H1 (cell line): ENCODE measurements at regions not wholly inside any gene's neighbourhood (a gene's known extent, or its start where the extent isn't known, plus 50 kb on each side); places are given as distances from the start of the nearest gene placed in this dataset.

Source experiments
- CTCF ChIA-PET: fragments of 300-600 bp; sonication (Branson Sonifier 250); formaldehyde crosslinking; loops from one replicate; lab custom pipeline; 2021; ENCODE audit not compliant: partially characterized antibody; lab: Charles Lee
- POLR2A ChIA-PET: fragments of 300-600 bp; sonication (Branson Sonifier 250); formaldehyde crosslinking; loops from one replicate; lab custom pipeline; 2021; ENCODE audit warnings: inconsistent platforms; ENCODE audit not compliant: partially characterized antibody; lab: Charles Lee
- DNase-seq, 2 experiments: peaks; one replicate each; pipeline versions ENCODE4 v3.0.0 to v3.0.0-alpha.2; 2010 to 2022; ENCODE audit warnings: low spot score in 2 of 2, low read depth in 1 of 2, mixed read lengths in 1 of 2
- FAIRE-seq: peaks from 2 replicates; lab custom pipeline; 2011; peaks lifted over from hg19 to GRCh38; lab: Jason Lieb, UNC
- H2AFZ ChIP-seq: 2 replicates; pipeline ENCODE4 v1.8.1; 2012; ENCODE audit warnings: low read length, inconsistent platforms
- H2AK5ac ChIP-seq: 2 replicates; pipeline ENCODE4 v1.6.1; 2013; ENCODE audit warnings: low read depth, low read length
- H2BK120ac ChIP-seq: replicated peaks from 2 replicates; pipeline ENCODE3; 2013; ENCODE audit warnings: low read depth, low read length, inconsistent platforms
- H2BK12ac ChIP-seq: 2 replicates; pipeline ENCODE4 v1.6.1; 2013; ENCODE audit warnings: low read depth, low read length
- H2BK15ac ChIP-seq: 2 replicates; pipeline ENCODE4 v1.6.1; 2013; ENCODE audit warnings: low read length
- H2BK20ac ChIP-seq: 2 replicates; pipeline ENCODE4 v1.6.1; 2013; ENCODE audit warnings: low read length
- H2BK5ac ChIP-seq: 2 replicates; pipeline ENCODE4 v1.6.1; 2013; ENCODE audit warnings: low read depth, low read length
- H3K14ac ChIP-seq: 2 replicates; pipeline ENCODE4 v1.6.1; 2013; ENCODE audit warnings: inconsistent platforms; ENCODE audit not compliant: insufficient read length
- H3K18ac ChIP-seq: 2 replicates; pipeline ENCODE4 v1.6.1; 2013; ENCODE audit warnings: low read length; ENCODE audit errors: extremely low read depth
- H3K23ac ChIP-seq: 2 replicates; pipeline ENCODE4 v1.6.1; 2013; ENCODE audit warnings: inconsistent platforms; ENCODE audit not compliant: insufficient read length
- H3K23me2 ChIP-seq: 2 replicates; pipeline ENCODE4 v1.6.1; 2013; ENCODE audit warnings: low read depth, low read length
- H3K27ac ChIP-seq: 2 replicates; pipeline ENCODE4 v1.6.1; 2011; ENCODE audit warnings: low read depth, low read length, inconsistent platforms
- H3K27me3 ChIP-seq, 4 experiments: replicated peaks in 1 of 4; 1 replicate in 1 of 4; 2 replicates in 3 of 4; pipeline versions ENCODE4 v1.6.1 to v1.8.1; 2011 to 2013; ENCODE audit warnings: low read length in 3 of 4, mild to moderate bottlenecking in 3 of 4, inconsistent platforms in 2 of 4, mixed read lengths in 2 of 4, moderate library complexity in 1 of 4; ENCODE audit not compliant: control insufficient read depth in 3 of 4, insufficient read depth in 3 of 4; ENCODE audit errors: extremely low read depth in 1 of 4
- H3K36me3 ChIP-seq, 4 experiments: 2 replicates each; pipeline versions ENCODE4 v1.6.1 to v1.8.1; 2011 to 2013; ENCODE audit warnings: mild to moderate bottlenecking in 4 of 4, low read length in 3 of 4, moderate library complexity in 2 of 4, control low read depth in 1 of 4, inconsistent platforms in 1 of 4; ENCODE audit not compliant: insufficient read depth in 4 of 4, control insufficient read depth in 2 of 4
- H3K4ac ChIP-seq: replicated peaks from 2 replicates; pipeline ENCODE3; 2013; ENCODE audit warnings: low read length, low read depth, mixed read lengths, inconsistent platforms; ENCODE audit not compliant: insufficient read length
- H3K4me1 ChIP-seq, 4 experiments: replicated peaks in 1 of 4; 1 replicate in 1 of 4; 2 replicates in 3 of 4; pipeline versions ENCODE4 v1.6.1 to v1.8.1; 2011 to 2013; ENCODE audit warnings: low read length in 3 of 4, inconsistent platforms in 2 of 4, mixed read lengths in 1 of 4; ENCODE audit not compliant: insufficient read depth in 4 of 4, control insufficient read depth in 3 of 4
- H3K4me2 ChIP-seq, 2 experiments: 2 replicates each; pipeline versions ENCODE4 v1.6.1 to v1.8.1; 2011 to 2013; ENCODE audit warnings: low read depth in 2 of 2, low read length in 2 of 2, control low read depth in 1 of 2, inconsistent platforms in 1 of 2, mild to moderate bottlenecking in 1 of 2; ENCODE audit not compliant: insufficient read depth in 1 of 2
- H3K4me3 ChIP-seq, 4 experiments: fragments of 200-600, 300-600 bp in 1 of 4; sonication (generic), shearing (Covaris generic), sonication (Bioruptor Twin) in 1 of 4; 2 replicates each; pipeline versions ENCODE4 v1.5.1 to v1.8.1; 2011 to 2016; ENCODE audit warnings: low read length in 4 of 4, low read depth in 3 of 4, control low read depth in 2 of 4, inconsistent platforms in 2 of 4, mild to moderate bottlenecking in 2 of 4, mixed read lengths in 1 of 4, moderate library complexity in 1 of 4; ENCODE audit not compliant: insufficient read depth in 2 of 4; ENCODE audit errors: extremely low read depth in 1 of 4
- H3K56ac ChIP-seq: replicated peaks from 2 replicates; pipeline ENCODE3; 2013; ENCODE audit warnings: low read depth, mild to moderate bottlenecking, mixed read lengths, low read length, inconsistent platforms; ENCODE audit not compliant: insufficient read length
- H3K79me1 ChIP-seq: 2 replicates; pipeline ENCODE4 v1.6.1; 2013; ENCODE audit warnings: low read depth, low read length, control low read depth
- H3K79me2 ChIP-seq, 2 experiments: 2 replicates each; pipeline versions ENCODE4 v1.6.1 to v1.8.1; 2012 to 2013; ENCODE audit warnings: low read length in 2 of 2, mild to moderate bottlenecking in 2 of 2, inconsistent platforms in 1 of 2; ENCODE audit not compliant: insufficient read depth in 2 of 2, control insufficient read depth in 1 of 2
- H3K9ac ChIP-seq, 4 experiments: replicated peaks in 1 of 4; 1 replicate in 1 of 4; 2 replicates in 3 of 4; pipeline versions ENCODE4 v1.6.1 to v1.8.1; 2011 to 2013; ENCODE audit warnings: low read depth in 3 of 4, low read length in 3 of 4, control low read depth in 2 of 4, mild to moderate bottlenecking in 2 of 4, moderate library complexity in 2 of 4, inconsistent platforms in 1 of 4; ENCODE audit errors: extremely low read depth in 1 of 4
- H3K9me3 ChIP-seq, 2 experiments: 2 replicates each; pipeline versions ENCODE4 v1.6.1 to v1.8.1; 2012 to 2013; ENCODE audit warnings: mild to moderate bottlenecking in 2 of 2, moderate library complexity in 2 of 2, control low read depth in 1 of 2, inconsistent platforms in 1 of 2, low read depth in 1 of 2, low read length in 1 of 2, mixed read lengths in 1 of 2; ENCODE audit not compliant: insufficient read depth in 2 of 2
- H4K20me1 ChIP-seq, 2 experiments: replicated peaks in 1 of 2; 2 replicates each; pipeline versions ENCODE3 to v1.8.1; 2011 to 2013; ENCODE audit warnings: inconsistent platforms in 2 of 2, low read length in 2 of 2, mild to moderate bottlenecking in 1 of 2; ENCODE audit not compliant: insufficient read depth in 2 of 2, control insufficient read depth in 1 of 2
- H4K5ac ChIP-seq: 2 replicates; pipeline ENCODE4 v1.6.1; 2013; ENCODE audit warnings: low read length, low read depth, mixed read lengths, inconsistent platforms; ENCODE audit not compliant: insufficient read length
- H4K8ac ChIP-seq: 2 replicates; pipeline ENCODE4 v1.8.0; 2013; ENCODE audit warnings: mild to moderate bottlenecking, moderate library complexity, low read length, inconsistent platforms; ENCODE audit not compliant: insufficient read depth; ENCODE audit errors: extremely low read depth
- H4K91ac ChIP-seq: replicated peaks from 2 replicates; pipeline ENCODE3; 2013; ENCODE audit warnings: low read length, mixed read lengths, inconsistent platforms; ENCODE audit not compliant: insufficient read length
- BCL11A ChIP-seq, 2 experiments: IDR thresholded peaks; one replicate each; pipeline ENCODE4 v1.6.1; 2011; ENCODE audit warnings: low read depth in 2 of 2, low read length in 2 of 2, mild to moderate bottlenecking in 2 of 2
- CTBP2 ChIP-seq: IDR thresholded peaks from 2 replicates; pipeline ENCODE4 v1.7.0; 2011; ENCODE audit warnings: borderline replicate concordance, mild to moderate bottlenecking, moderate library complexity, mixed read lengths, low read length; ENCODE audit not compliant: insufficient read depth, insufficient read length
- EGR1 ChIP-seq: IDR thresholded peaks from 2 replicates; pipeline ENCODE4 v1.6.1; 2011; ENCODE audit warnings: low read depth, low read length, borderline replicate concordance
- NRF1 ChIP-seq: IDR thresholded peaks from 2 replicates; pipeline ENCODE4 v1.6.1; 2011; ENCODE audit warnings: mild to moderate bottlenecking, low read depth, low read length, improper control_type of control experiment
- SUZ12 ChIP-seq: fragments of 200-600 bp; sonication (generic); IDR thresholded peaks from 2 replicates; pipeline ENCODE4 v1.6.1; 2012; ENCODE audit warnings: mild to moderate bottlenecking, inconsistent platforms, low read length, moderate library complexity, mixed read lengths
- TCF12 ChIP-seq: IDR thresholded peaks from 2 replicates; pipeline ENCODE4 v1.6.1; 2011; ENCODE audit warnings: low read depth, mild to moderate bottlenecking, low read length
- ZNF274 ChIP-seq: IDR thresholded peaks from 2 replicates; pipeline ENCODE4 v1.7.0; 2012; ENCODE audit warnings: low read length, borderline replicate concordance; ENCODE audit errors: extremely low read depth
- WGBS, 2 experiments: shearing (Covaris generic) in 1 of 2; methylation state at CpG; one replicate each; pipeline versions ENCODE4 v1.1.6 to v1.1.7; 2013 to 2015; ENCODE audit warnings: low lambda C conversion rate in 2 of 2, mixed read lengths in 2 of 2, inconsistent platforms in 1 of 2, low coverage in 1 of 2, missing lambda C conversion rate in 1 of 2; ENCODE audit not compliant: insufficient replicate concordance in 2 of 2, insufficient coverage in 1 of 2, insufficient read length in 1 of 2; ENCODE audit errors: extremely low coverage in 1 of 2, missing lambda C conversion rate in 1 of 2; 5-methylcytosine and 5-hydroxymethylcytosine counted together

DNA sequence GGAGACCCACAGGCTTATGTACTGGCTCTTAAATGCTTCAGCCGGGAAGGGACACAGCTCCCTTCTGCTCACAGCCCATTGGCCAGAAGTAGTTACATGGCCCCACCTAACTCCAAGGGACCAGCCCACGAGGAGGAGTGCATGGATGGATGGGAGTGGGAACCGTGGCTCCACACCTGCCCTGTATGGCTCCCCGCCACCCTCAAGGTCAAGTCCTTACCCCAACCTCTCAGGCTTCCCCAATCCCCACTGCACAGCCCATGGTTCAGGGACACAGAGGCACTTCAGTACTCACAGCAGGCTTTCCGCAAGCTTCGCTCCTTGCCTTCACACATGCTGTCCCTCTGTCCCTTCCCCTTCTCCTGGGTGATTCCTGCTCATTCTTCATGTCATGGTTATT is 137.9 kb upstream of the KCNG1 start:
- Histone ChIP-seq H4K8ac (no peak overlapping the region; the same call in 1 of the 2 replicates), H3K9me3 (no peaks in the 10 kb centered on the region), H3K4me2 (no peak overlapping the region), H2AK5ac (no peak overlapping the region), H4K5ac (no peak overlapping the region), H3K36me3 (no peaks in the 10 kb centered on the region), H3K23ac (no peak overlapping the region), H3K18ac (no peak overlapping the region), H2BK15ac (no peak overlapping the region), H3K23me2 (no peaks in the 10 kb centered on the region), H2BK12ac (no peak overlapping the region), H3K79me1 (no peaks in the 10 kb centered on the region), H2BK5ac (no peak overlapping the region), H3K4me3 (no peak overlapping the region), H2AFZ (no peak overlapping the region), H3K56ac (no peak overlapping the region), H4K20me1 (no peaks in the 10 kb centered on the region), H3K27me3 (no peaks in the 10 kb centered on the region), H2BK120ac (no peak overlapping the region), H3K27ac (no peak overlapping the region), H3K14ac (no peak overlapping the region)
- ChIA-PET POLR2A (no interaction called here), CTCF (interaction anchor here (1.0 kb wide), 1 partner anchor 168 kb away, joined by 3 read pairs; no protein-coding TSS in a partner anchor)
- 89% methylated on average over 6 of the region's 6 CpGs; no CpG with 5 or more reads in 1 of the 2 experiments for WGBS, 2 experiments
- DNase-seq (no peak), FAIRE-seq (no peak)
- TF ChIP-seq SUZ12 = no peak
- no peak for TF ChIP-seq ZNF274
- TF ChIP-seq TCF12 = no peak
- TF ChIP-seq NRF1 = no peak
- TF ChIP-seq EGR1 = no peak
- no peak for TF ChIP-seq BCL11A (IDR thresholded peaks at IDR 0.05; ENCODE audit: low read depth in 2 of 2, low read length in 2 of 2)
- no peak for TF ChIP-seq CTBP2
- TF ChIP-seq, all 59 proteins: peak for 0
- H4K91ac ChIP-seq = no peak overlapping the region
- H3K9ac ChIP-seq = no peak overlapping the region
- H2BK20ac ChIP-seq = no peak overlapping the region
- no peak overlapping the region for H3K4ac ChIP-seq
- no peaks in the 10 kb centered on the region for H3K79me2 ChIP-seq
- H3K4me1 ChIP-seq = no peaks in the 10 kb centered on the region
